GM18505 (cell line): ENCODE measurements at regions not wholly inside any gene's neighbourhood (a gene's known extent, or its start where the extent isn't known, plus 50 kb on each side); places are given as distances from the start of the nearest gene placed in this dataset.
A peak's percentile ranks its signal among the peaks of the same experiment; 100 is the strongest.

Experiments used
- ATAC-seq: cut with Tn5 transposase; IDR thresholded peaks from one replicate; pipeline ENCODE4 v1.9.1; 2021; ENCODE audit not compliant: unreplicated experiment
- POLR2A ChIP-seq: IDR thresholded peaks from 4 replicates; pipeline ENCODE4 v1.6.1; 2011; ENCODE audit warnings: borderline replicate concordance; ENCODE audit not compliant: insufficient read depth, insufficient read length; ENCODE audit errors: extremely low read depth

DNA sequence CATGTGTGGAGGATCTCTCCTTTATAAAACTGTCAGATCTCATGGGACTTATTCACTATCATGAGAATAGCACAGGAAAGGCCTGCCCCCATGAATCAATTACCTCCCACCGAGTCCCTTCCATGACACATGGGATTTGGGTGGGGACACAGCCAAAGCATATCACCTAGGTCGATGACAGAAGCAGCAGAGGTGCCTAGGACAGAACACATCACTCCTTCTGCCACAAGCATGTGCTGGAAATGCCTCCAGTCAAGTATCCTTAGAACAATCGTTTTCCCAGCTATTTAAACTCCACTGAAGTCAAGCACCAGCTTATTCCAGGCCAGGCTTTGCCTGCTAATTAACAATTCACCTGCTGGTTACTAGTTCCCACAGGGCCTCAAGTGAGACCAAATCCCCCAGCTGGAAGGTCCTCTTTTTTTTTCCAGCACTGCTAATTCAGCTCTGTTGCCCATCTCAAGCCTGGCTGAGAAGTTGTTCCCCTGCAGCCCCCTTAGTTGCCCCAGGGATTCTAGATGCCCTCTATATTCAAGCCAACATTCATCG, 212.3 kb upstream of the NUDT4 start:
- no peak for TF ChIP-seq POLR2A
- ATAC-seq, result no peak

DNA sequence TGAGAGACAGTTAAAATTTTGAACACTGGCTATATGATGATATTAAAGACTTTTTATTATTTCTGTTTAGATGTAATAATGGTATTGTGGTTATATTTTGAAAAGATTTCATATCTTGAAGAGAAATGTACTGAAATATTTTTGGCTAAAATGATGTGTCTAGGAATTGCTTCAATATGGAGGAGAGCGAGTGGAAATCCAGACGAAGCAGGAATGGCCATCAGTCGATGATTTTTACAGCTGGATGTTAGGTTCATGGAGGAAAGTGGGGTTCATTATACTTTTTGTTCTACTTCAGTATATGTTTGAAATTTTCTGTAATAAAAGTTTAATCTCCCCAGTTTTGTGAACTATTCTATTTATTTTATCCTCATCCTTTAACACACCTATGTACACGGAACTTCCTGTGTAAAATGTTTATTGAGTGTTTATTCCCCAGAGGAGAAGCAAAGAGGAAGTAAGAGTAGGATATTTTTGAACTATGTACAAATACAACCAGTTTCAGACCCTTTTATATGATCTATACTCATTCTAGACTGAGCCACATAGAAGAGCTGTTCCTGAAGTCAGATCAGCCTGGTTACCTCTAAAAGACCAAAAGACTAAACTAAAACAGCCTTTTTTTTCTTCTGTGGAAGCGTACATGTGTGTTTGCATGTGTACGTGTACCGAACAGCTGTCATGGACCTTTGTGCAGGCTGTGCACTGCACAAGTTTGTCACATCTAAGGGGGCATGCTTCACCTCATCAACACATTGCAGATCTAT, 211.0 kb upstream of the NUDT4 start:
- TF ChIP-seq POLR2A, result peak; percentile 37
- peak; percentile 75 for ATAC-seq

DNA sequence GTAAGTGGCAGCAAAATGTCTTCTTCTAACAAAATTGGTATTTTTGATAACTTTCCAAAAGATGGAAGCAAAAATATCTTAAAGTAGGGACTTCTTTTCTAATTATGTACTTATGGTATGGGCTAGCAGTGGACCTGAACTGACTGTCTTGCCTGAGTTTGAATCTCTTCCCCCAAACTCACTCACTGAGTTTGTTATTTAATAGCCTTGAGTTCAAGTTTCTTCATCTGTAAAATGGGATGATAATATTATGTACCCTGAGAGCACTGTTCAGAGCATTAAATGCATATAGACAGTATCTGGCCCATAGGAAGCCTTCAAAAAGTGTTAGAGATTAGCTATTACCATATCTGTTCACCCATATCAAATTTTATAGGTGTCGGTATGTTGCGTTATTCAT, 210.4 kb upstream of the NUDT4 start:
- no peak for ATAC-seq
- TF ChIP-seq POLR2A, result no peak

DNA sequence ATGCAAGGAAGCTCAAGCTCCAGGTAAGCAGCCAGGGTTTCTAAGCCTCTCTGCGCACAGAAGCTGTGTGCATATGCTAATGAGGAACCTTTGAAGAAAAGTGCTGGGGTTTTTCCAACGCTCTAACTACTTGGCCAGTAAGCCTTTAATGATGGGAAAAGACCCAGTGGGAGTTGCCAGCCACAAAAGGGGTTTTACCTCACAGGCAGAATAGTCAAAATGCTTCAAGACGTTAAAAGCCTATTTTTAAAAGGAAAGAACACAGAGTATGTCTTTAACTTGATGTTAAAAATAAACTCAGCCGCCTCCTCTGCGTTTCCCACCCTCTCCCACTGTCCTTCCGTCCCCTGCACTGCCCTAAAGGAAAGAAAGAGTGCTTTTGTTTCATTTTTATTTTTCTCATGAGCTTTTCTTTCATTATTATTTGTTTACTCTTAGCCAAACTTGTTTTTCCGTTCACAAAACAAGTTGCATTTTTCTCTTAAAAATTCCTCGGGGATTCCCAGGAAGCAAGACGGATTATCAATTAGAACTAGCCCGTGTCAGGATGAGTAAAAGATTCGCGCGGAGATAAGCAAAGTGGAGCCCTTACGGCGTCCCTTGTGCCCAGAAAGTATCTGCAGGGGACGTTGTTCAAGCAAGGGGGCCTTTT, 209.8 kb upstream of the NUDT4 start:
- peak; percentile 44 for TF ChIP-seq POLR2A
- peak; percentile 55 for ATAC-seq

DNA sequence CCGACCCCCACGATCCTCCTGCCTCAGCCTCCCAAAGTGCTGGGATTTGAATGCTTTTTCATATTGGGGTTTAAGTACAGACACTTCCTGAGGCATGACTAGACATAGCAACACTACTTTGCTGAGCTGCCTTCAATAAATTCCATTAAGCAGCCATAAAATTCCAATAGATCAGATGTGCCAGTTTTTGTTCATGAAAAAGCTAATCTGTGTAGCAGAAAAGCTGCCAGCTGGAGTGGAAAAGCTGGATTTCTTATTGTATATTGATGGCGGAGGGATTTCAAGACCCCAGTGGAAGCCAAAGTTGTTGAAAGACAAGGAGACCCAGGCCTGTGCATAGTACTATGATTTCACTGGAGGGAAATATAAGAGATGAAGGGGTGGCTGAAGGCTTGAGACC, 209.0 kb upstream of the NUDT4 start:
- no peak for TF ChIP-seq POLR2A
- no peak for ATAC-seq

DNA sequence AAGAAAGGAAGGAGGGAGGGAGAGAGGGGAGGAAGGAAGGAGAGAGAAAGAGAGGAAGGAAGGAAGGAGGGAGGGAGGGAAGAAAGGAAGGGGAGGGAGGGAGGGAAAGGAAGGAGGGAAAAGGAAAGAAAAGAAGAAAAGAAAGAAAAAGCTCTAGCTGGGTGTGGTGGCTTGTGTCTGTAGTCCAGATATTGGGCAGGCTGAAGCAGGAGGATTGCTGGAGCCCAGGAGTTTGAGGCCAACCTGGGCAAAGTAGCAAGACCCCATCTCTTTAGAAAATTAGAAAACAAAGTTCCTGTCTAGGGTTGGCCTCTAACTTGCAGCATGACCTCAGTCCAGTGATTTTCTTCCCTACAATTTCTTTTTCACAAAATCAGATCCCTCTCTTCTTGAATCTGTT, 208.2 kb upstream of the NUDT4 start:
- TF ChIP-seq POLR2A, result no peak
- no peak for ATAC-seq

DNA sequence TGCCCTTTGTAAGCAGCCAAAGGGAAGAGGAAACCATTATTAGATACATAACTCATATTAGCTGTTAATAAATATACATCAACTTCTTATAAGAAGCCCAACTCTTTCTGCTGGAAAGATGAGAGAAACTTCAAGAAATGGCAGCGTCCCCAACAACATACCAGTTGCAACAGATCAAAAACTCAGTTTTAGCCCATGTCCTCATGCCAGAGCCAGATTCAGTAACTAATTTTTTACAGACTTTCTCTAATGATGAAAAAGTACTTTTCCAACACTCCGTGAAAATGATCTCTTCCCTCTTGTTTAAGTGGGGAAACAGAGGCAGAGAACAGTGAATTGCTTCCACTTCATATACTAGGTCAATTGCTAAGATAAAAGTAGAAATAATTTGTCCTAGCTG, 206.8 kb upstream of the NUDT4 start:
- ATAC-seq, result no peak
- no peak for TF ChIP-seq POLR2A

DNA sequence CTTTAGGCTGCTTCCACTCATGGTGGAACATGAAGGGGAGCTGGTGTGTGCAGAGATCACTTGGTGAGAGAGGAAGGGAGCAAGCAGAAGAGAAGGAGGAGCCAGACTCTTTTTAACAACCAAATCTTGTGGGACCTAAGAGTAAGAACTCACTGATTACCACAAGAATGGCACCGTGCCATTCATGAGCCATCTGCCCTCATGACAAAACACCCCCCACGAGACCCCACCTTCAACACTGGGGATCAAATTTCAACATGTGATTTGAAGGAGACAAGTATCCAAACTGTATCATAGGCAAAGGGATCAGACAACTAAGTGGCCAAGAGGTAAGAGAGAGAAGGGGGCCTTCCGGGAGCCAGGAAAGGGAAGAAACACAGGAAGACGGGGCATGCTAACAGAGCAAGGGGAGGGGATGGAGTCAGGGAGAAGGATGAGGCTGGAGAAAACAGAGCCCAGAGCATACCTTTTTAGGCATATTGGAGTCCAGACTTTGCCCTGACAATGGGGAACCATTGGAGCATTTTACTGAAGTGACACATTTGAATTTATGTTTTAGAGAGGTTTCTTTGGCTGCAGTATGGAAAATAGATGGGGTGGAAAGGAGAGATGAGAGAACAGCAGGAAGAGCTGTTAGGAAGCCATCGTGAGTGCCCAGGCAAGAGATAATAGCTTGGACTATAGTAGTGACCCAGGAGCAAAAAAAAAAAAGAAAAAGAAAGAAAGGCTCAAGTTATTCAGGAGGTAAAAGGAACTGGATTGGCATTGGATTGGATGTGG, 204.4 kb upstream of the NUDT4 start:
- no peak for TF ChIP-seq POLR2A
- no peak for ATAC-seq

DNA sequence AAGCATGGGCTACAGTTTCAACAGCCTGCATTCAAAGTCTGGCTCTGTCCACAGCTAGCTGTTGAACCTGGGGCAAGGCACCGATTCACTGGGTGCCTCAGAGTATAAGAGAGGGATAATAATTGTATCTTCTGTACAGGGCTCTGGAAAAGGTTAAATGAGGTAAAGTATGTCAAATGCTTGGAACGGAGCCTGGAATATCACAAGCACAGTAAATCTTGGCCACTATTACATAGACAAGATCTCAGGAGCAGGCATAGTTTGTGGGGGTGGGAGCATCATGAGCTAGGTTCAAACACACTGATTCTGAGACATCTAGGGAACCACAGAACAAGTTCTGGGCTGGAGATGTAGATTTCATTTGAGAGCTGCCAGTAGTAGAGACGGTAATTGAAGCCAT, 203.7 kb upstream of the NUDT4 start:
- no peak for TF ChIP-seq POLR2A
- ATAC-seq, result no peak

DNA sequence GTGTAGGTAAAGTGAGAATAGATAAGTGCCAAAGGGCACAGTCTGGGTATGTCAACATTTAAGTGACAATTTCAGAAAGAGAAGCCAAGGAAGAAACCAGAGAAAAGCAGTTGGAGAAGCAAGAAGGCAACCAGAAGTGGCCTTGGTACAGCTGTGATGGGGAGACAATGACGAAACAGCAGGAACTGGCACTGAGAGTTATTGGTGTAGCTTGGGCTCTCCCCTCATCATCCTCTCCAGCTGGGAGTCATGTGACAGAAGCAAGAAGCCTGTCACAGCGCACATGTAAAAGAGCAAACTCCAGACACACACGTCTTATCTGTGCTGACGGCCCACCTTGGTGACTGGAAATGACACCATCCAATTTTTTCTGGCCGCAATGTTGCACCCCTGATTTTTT, 203.3 kb upstream of the NUDT4 start:
- TF ChIP-seq POLR2A, result no peak
- ATAC-seq, result no peak

DNA sequence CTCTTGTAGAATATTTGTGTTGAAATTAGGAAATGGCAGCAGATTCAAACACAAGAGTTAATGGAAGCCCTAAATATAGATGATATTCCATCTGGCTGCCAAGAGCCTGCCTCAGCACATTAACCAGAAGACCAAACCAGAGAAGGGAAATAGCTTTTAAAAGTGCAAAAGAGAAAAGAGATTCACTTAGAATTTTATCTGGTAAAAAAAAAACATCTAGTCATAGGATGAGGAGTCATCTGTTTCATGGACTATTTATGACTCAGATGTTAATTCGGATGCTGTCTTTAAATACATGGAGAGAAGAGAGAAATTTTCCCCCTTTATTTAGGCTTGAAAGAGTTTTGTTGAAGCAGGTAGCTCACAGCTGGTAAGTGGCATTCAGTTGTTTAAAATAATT, 201.6 kb upstream of the NUDT4 start:
- ATAC-seq, result no peak
- no peak for TF ChIP-seq POLR2A

DNA sequence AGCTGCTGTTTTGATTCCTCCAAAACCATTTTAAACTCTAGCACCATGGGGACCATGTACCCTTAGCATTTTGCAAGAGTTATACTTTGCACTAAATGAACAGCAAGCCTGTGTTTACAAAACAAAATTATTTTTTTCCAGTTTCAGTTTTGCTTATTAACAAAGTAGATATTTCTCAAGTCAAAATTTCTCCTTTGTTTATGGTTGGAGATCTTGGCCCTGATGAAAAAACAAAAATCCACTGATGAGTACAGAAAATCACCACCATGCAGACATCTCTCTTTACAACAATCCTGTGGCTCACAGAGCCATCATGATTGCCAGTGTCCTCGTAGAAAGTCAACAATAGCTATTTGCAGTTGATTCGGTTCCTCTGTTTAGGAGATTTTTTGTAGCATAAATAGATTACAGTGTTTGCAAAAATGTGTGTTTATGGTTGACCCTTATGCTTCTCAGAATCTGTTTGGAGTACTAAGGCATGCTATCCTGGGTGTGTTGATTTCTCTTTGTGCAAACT, 201.1 kb upstream of the NUDT4 start:
- TF ChIP-seq POLR2A, result no peak

More for the DNA sequence above, 201.1 kb upstream of the NUDT4 start:
- ATAC-seq, result no peak
